Neural crest cell (in vitro differentiated cells): ENCODE measurements at regions not wholly inside any gene's neighbourhood (a gene's known extent, or its start where the extent isn't known, plus 50 kb on each side); places are given as distances from the start of the nearest gene placed in this dataset.

Source experiments
- DNase-seq: peaks from one replicate; pipeline ENCODE4 v3.0.0; 2021; ENCODE audit warnings: low read depth, mixed read lengths, low spot score
- H3K27ac Mint-ChIP-seq: one replicate; pipeline ENCODE4 v1.8.0; 2021; ENCODE audit warnings: mild to moderate bottlenecking, mixed read lengths; ENCODE audit not compliant: unreplicated experiment
- H3K27me3 Mint-ChIP-seq: 2 replicates; pipeline ENCODE4 v1.8.0; 2021; ENCODE audit warnings: low read depth, mild to moderate bottlenecking, mixed read lengths
- H3K36me3 Mint-ChIP-seq: 2 replicates; pipeline ENCODE4 v1.8.0; 2021; ENCODE audit warnings: low read depth, mild to moderate bottlenecking, mixed read lengths
- H3K4me1 Mint-ChIP-seq: 2 replicates; pipeline ENCODE4 v1.8.0; 2021; ENCODE audit warnings: mixed read lengths
- H3K4me3 Mint-ChIP-seq: one replicate; pipeline ENCODE4 v1.8.0; 2021; ENCODE audit warnings: mild to moderate bottlenecking, mixed read lengths
- H3K9me3 Mint-ChIP-seq: 2 replicates; pipeline ENCODE4 v1.8.0; 2021; ENCODE audit warnings: mixed read lengths
- CTCF ChIP-seq: fragments of 200-600 bp; sonication (generic); conservative IDR thresholded peaks from 2 replicates; pipeline ENCODE4 v1.5.0; 2021; ENCODE audit warnings: antibody characterized with exemption, mild to moderate bottlenecking

- no peaks in the 10 kb centered on the region for H3K27me3 Mint-ChIP-seq
- H3K9me3 Mint-ChIP-seq = no peaks in the 10 kb centered on the region
- no peak overlapping the region for H3K4me3 Mint-ChIP-seq
- DNase-seq = no peak
- H3K4me1 Mint-ChIP-seq = peaks cover 10% of the 10 kb centered on the region
- H3K27ac Mint-ChIP-seq = peak overlapping the region; percentile 67
- no peak for TF ChIP-seq CTCF
- H3K36me3 Mint-ChIP-seq = no peaks in the 10 kb centered on the region
These were observed 60.6 kb upstream of the RASD2 start for GRCh38 chr22:35479985-35480550.

- no peaks in the 10 kb centered on the region for H3K36me3 Mint-ChIP-seq
- H3K27ac Mint-ChIP-seq = peak overlapping the region; percentile 43
- no peaks in the 10 kb centered on the region for H3K9me3 Mint-ChIP-seq
- peaks cover 10% of the 10 kb centered on the region for H3K4me1 Mint-ChIP-seq
- H3K4me3 Mint-ChIP-seq = no peak overlapping the region
- TF ChIP-seq CTCF = no peak
- DNase-seq = no peak
- H3K27me3 Mint-ChIP-seq = no peaks in the 10 kb centered on the region
These were observed 59.7 kb upstream of the RASD2 start for GRCh38 chr22:35480627-35481550.

- TF ChIP-seq CTCF = no peak
- no peak for DNase-seq
- H3K36me3 Mint-ChIP-seq = no peaks in the 10 kb centered on the region
- H3K27me3 Mint-ChIP-seq = no peaks in the 10 kb centered on the region
- H3K27ac Mint-ChIP-seq = no peak overlapping the region
- H3K4me3 Mint-ChIP-seq = no peak overlapping the region
- no peaks in the 10 kb centered on the region for H3K9me3 Mint-ChIP-seq
- H3K4me1 Mint-ChIP-seq = peaks cover 3% of the 10 kb centered on the region
These were observed 58.3 kb upstream of the RASD2 start for GRCh38 chr22:35482311-35482710.

- Mint-ChIP-seq H3K4me3 (no peak overlapping the region), H3K27me3 (peaks cover 3% of the 10 kb centered on the region), H3K27ac (no peak overlapping the region), H3K4me1 (peaks cover 3% of the 10 kb centered on the region), H3K9me3 (no peaks in the 10 kb centered on the region), H3K36me3 (no peaks in the 10 kb centered on the region)
- TF ChIP-seq CTCF = no peak
- DNase-seq = no peak
These were observed 57.7 kb upstream of the RASD2 start for GRCh38 chr22:35482974-35483373.

GRCh38 chr22:35483730-35484129, 56.9 kb upstream of the RASD2 start:
- no peak for TF ChIP-seq CTCF
- Mint-ChIP-seq H3K27me3 (peaks cover 5% of the 10 kb centered on the region), H3K27ac (no peak overlapping the region), H3K36me3 (no peaks in the 10 kb centered on the region), H3K4me3 (no peak overlapping the region), H3K4me1 (peaks cover 3% of the 10 kb centered on the region), H3K9me3 (no peaks in the 10 kb centered on the region)
- no peak for DNase-seq
